GM23248 (cell line): ENCODE measurements at regions not wholly inside any gene's neighbourhood (a gene's known extent, or its start where the extent isn't known, plus 50 kb on each side); places are given as distances from the start of the nearest gene placed in this dataset.
A peak's percentile ranks its signal among the peaks of the same experiment; 100 is the strongest.

Source experiments
- DNase-seq: peaks from one replicate; pipeline ENCODE4 v3.0.0-alpha.2; 2015
- H2AFZ ChIP-seq: fragments of 200-600 bp; sonication (generic); 2 replicates; pipeline ENCODE4 v1.6.1; 2016; ENCODE audit warnings: antibody characterized with exemption
- H3F3A ChIP-seq: fragments of 200-600 bp; sonication (generic); 2 replicates; pipeline ENCODE4 v1.6.1; 2016; ENCODE audit warnings: mild to moderate bottlenecking, antibody characterized with exemption, mixed run types; ENCODE audit not compliant: insufficient read depth
- H3K27ac ChIP-seq: fragments of 200-600 bp; sonication (generic); 2 replicates; pipeline ENCODE4 v1.5.1; 2016; ENCODE audit warnings: mild to moderate bottlenecking
- H3K27me3 ChIP-seq: fragments of 200-600 bp; sonication (generic); replicated peaks from 2 replicates; pipeline ENCODE4 v1.6.1; 2016; ENCODE audit warnings: mild to moderate bottlenecking; ENCODE audit not compliant: insufficient read depth
- H3K36me3 ChIP-seq: fragments of 200-600 bp; sonication (generic); 2 replicates; pipeline ENCODE4 v1.6.1; 2016; ENCODE audit warnings: low read depth, mild to moderate bottlenecking
- H3K4me1 ChIP-seq: fragments of 200-600 bp; sonication (generic); 2 replicates; pipeline ENCODE4 v1.6.1; 2016; ENCODE audit warnings: mild to moderate bottlenecking; ENCODE audit not compliant: insufficient read depth
- H3K4me2 ChIP-seq: fragments of 200-600 bp; sonication (generic); one replicate; pipeline ENCODE4 v1.6.1; 2016; ENCODE audit warnings: mild to moderate bottlenecking; ENCODE audit not compliant: unreplicated experiment
- H3K4me3 ChIP-seq: fragments of 200-600 bp; sonication (generic); 2 replicates; pipeline ENCODE4 v1.5.1; 2016; ENCODE audit warnings: mild to moderate bottlenecking
- H3K79me2 ChIP-seq: fragments of 200-600 bp; sonication (generic); 2 replicates; pipeline ENCODE4 v1.6.1; 2016; ENCODE audit warnings: mild to moderate bottlenecking; ENCODE audit not compliant: insufficient read depth
- H3K9ac ChIP-seq: fragments of 200-600 bp; sonication (generic); 2 replicates; pipeline ENCODE4 v1.6.1; 2016; ENCODE audit warnings: mild to moderate bottlenecking
- H3K9me2 ChIP-seq: fragments of 200-600 bp; sonication (generic); 2 replicates; pipeline ENCODE4 v1.6.1; 2016; ENCODE audit warnings: mixed run types, mild to moderate bottlenecking, moderate library complexity; ENCODE audit not compliant: insufficient read depth
- H3K9me3 ChIP-seq: fragments of 200-600 bp; sonication (generic); one replicate; pipeline ENCODE4 v1.6.1; 2017; ENCODE audit warnings: low read depth
- H4K20me1 ChIP-seq: fragments of 200-600 bp; sonication (generic); 2 replicates; pipeline ENCODE4 v1.6.0; 2016; ENCODE audit not compliant: insufficient read depth
- EZH2 ChIP-seq: fragments of 200-600 bp; sonication (generic); IDR thresholded peaks from 2 replicates; pipeline ENCODE4 v1.6.1; 2018; ENCODE audit warnings: antibody characterized with exemption, mild to moderate bottlenecking; ENCODE audit not compliant: insufficient read depth, poor library complexity, severe bottlenecking
- EZH2phosphoT487 ChIP-seq: fragments of 200-600 bp; sonication (generic); IDR thresholded peaks from 2 replicates; pipeline ENCODE4 v1.6.1; 2018; ENCODE audit warnings: antibody characterized with exemption, moderate library complexity, mild to moderate bottlenecking, low read depth; ENCODE audit not compliant: insufficient read depth
- WGBS, 2 experiments: methylation state at CpG; one replicate each; pipeline ENCODE4 v1.1.6; 2015 to 2017; ENCODE audit warnings: low lambda C conversion rate in 2 of 2, low coverage in 1 of 2; ENCODE audit errors: missing lambda C conversion rate in 2 of 2; 5-methylcytosine and 5-hydroxymethylcytosine counted together
- in situ Hi-C: fragments of 300-500 bp; cut with MboI; formaldehyde crosslinking; loops from 2 replicates; pipeline ENCODE4 v1.15.0; 2020

- Histone ChIP-seq H3K4me2 (no peak overlapping the region), H3K9ac (no peak overlapping the region), H3K27ac (no peak overlapping the region), H3K9me3 (no peaks in the 10 kb centered on the region), H4K20me1 (no peaks in the 10 kb centered on the region), H3K9me2 (no peaks in the 10 kb centered on the region), H3F3A (no peaks in the 10 kb centered on the region), H3K27me3 (no peaks in the 10 kb centered on the region), H3K36me3 (no peaks in the 10 kb centered on the region), H3K4me3 (no peak overlapping the region), H2AFZ (no peak overlapping the region), H3K4me1 (no peaks in the 10 kb centered on the region), H3K79me2 (no peaks in the 10 kb centered on the region)
- 14 to 21% methylated on average over 1 of the region's 1 CpG for WGBS, 2 experiments
- TF ChIP-seq EZH2, result no peak
- TF ChIP-seq EZH2phosphoT487, result no peak
- DNase-seq, result no peak
- in situ Hi-C loops, result no loop called here
These were observed 222.4 kb downstream of the OLFM4 start for GRCh38 chr13:53250977-53251376.

- H3F3A ChIP-seq, result no peaks in the 10 kb centered on the region
- 44 to 51% methylated on average over 4 of the region's 4 CpGs for WGBS, 2 experiments
- H3K9me2 ChIP-seq, result no peaks in the 10 kb centered on the region
- peak; percentile 6 for DNase-seq
- no peak overlapping the region for H2AFZ ChIP-seq
- H3K4me3 ChIP-seq, result no peak overlapping the region
- H3K27me3 ChIP-seq, result no peaks in the 10 kb centered on the region
- no peak overlapping the region for H3K4me2 ChIP-seq
- H3K79me2 ChIP-seq, result no peaks in the 10 kb centered on the region
- in situ Hi-C loops, result no loop called here
- H3K27ac ChIP-seq, result no peak overlapping the region
- no peaks in the 10 kb centered on the region for H3K4me1 ChIP-seq
- no peak overlapping the region for H3K9ac ChIP-seq
- no peak for TF ChIP-seq EZH2
- TF ChIP-seq EZH2phosphoT487, result no peak
- no peaks in the 10 kb centered on the region for H3K36me3 ChIP-seq
- H3K9me3 ChIP-seq, result no peaks in the 10 kb centered on the region
- no peaks in the 10 kb centered on the region for H4K20me1 ChIP-seq
These were observed 225.9 kb downstream of the OLFM4 start for GRCh38 chr13:53254500-53254899.

- Histone ChIP-seq H3K36me3 (no peaks in the 10 kb centered on the region), H3K9me2 (no peaks in the 10 kb centered on the region), H3F3A (no peaks in the 10 kb centered on the region), H3K27ac (no peak overlapping the region), H4K20me1 (no peaks in the 10 kb centered on the region), H3K9me3 (no peaks in the 10 kb centered on the region), H3K9ac (no peak overlapping the region), H3K4me2 (no peak overlapping the region), H3K27me3 (no peaks in the 10 kb centered on the region), H3K4me1 (no peaks in the 10 kb centered on the region), H3K4me3 (no peak overlapping the region), H3K79me2 (no peaks in the 10 kb centered on the region), H2AFZ (no peak overlapping the region)
- WGBS, 2 experiments, result 31 to 39% methylated on average over 5 of the region's 5 CpGs
- TF ChIP-seq EZH2 (no peak), EZH2phosphoT487 (no peak)
- in situ Hi-C loops, result no loop called here
- no peak for DNase-seq
These were observed 227.2 kb downstream of the OLFM4 start for GRCh38 chr13:53255795-53256194.

GRCh38 chr13:53260594-53260993 is 232.0 kb downstream of the OLFM4 start:
- H3K79me2 ChIP-seq, result no peaks in the 10 kb centered on the region
- in situ Hi-C loops, result no loop called here
- no peak overlapping the region for H3K27ac ChIP-seq
- no peak overlapping the region for H2AFZ ChIP-seq
- no peak overlapping the region for H3K9ac ChIP-seq
- H4K20me1 ChIP-seq, result no peaks in the 10 kb centered on the region
- TF ChIP-seq EZH2 (no peak), EZH2phosphoT487 (no peak)
- H3K4me1 ChIP-seq, result no peaks in the 10 kb centered on the region
- no peak overlapping the region for H3K4me2 ChIP-seq
- no peak overlapping the region for H3K4me3 ChIP-seq
- DNase-seq, result no peak
- no peaks in the 10 kb centered on the region for H3K27me3 ChIP-seq
- H3K9me2 ChIP-seq, result no peaks in the 10 kb centered on the region
- WGBS, 2 experiments, result 26 to 27% methylated on average over 8 of the region's 8 CpGs
- H3K9me3 ChIP-seq, result no peaks in the 10 kb centered on the region
- no peaks in the 10 kb centered on the region for H3F3A ChIP-seq
- H3K36me3 ChIP-seq, result no peaks in the 10 kb centered on the region

- Histone ChIP-seq H3K27me3 (no peaks in the 10 kb centered on the region), H3K9me2 (no peaks in the 10 kb centered on the region), H3K79me2 (no peaks in the 10 kb centered on the region), H3K9me3 (no peaks in the 10 kb centered on the region), H3K36me3 (no peaks in the 10 kb centered on the region), H3F3A (no peaks in the 10 kb centered on the region), H3K9ac (no peak overlapping the region), H4K20me1 (no peaks in the 10 kb centered on the region), H3K27ac (no peak overlapping the region), H3K4me3 (no peak overlapping the region), H3K4me2 (no peak overlapping the region), H3K4me1 (no peaks in the 10 kb centered on the region), H2AFZ (no peak overlapping the region)
- DNase-seq, result no peak
- no peak for TF ChIP-seq EZH2
- no peak for TF ChIP-seq EZH2phosphoT487
- in situ Hi-C loops, result no loop called here
These were observed 236.3 kb downstream of the OLFM4 start for GRCh38 chr13:53264751-53265385.
